ENCODE measurements at regions not wholly inside any gene's neighbourhood (a gene's known extent, or its start where the extent isn't known, plus 50 kb on each side); places are given as distances from the start of the nearest gene placed in this dataset.

DNA sequence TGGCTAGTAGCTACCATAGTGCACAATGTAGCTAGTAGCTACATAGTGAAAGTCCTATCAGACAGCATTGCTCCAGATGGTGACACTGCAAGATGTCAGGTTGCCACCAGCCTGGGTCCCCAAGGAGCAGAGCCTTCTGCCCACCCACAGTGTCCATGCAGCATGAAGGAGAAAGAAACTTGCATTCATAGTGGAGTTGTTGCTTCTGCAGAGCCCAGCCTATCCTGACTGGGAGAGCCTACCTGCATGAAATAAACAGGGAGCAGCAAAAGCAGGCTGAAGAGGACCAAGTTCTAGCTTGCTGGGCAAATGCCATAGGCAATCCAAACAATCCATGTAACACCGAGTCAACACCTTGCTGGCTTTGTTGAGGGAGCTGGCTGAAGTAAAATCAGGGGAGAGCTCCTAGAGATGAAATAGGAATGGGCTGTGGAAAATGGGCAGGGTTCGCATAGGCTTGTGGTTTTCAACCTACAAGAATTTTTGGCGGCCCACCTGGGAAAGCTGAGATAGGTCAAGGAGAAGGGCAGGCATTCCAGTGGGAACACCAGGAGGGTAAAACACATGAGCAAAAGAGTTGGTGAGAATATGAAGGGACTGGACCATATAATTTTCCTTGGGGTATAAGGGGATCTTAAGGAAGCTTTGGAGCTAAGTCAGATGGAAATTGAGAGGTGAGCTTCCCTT is 195.8 kb downstream of the CYP26B1 start:
- no peak for DNase-seq

DNA sequence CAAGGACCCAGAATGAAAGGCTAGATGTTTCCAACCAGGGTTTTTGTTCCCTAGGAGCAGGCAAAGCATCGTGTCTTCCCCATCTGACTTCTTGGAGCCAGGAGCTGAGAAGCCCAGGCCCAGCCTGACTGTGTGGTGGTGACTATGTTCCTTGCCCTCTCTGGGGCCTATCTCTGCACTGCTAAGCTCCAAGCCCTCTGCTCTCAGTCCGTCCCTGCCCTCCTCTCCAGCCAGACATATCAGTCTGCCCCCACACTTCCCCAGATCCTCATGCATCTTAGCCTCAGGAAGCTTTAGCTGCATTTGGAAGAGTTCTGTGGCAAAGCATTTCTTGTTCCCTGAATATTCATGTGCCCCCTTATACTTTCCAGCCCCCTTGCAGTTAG is 196.6 kb downstream of the CYP26B1 start:
- DNase-seq = no peak

DNA sequence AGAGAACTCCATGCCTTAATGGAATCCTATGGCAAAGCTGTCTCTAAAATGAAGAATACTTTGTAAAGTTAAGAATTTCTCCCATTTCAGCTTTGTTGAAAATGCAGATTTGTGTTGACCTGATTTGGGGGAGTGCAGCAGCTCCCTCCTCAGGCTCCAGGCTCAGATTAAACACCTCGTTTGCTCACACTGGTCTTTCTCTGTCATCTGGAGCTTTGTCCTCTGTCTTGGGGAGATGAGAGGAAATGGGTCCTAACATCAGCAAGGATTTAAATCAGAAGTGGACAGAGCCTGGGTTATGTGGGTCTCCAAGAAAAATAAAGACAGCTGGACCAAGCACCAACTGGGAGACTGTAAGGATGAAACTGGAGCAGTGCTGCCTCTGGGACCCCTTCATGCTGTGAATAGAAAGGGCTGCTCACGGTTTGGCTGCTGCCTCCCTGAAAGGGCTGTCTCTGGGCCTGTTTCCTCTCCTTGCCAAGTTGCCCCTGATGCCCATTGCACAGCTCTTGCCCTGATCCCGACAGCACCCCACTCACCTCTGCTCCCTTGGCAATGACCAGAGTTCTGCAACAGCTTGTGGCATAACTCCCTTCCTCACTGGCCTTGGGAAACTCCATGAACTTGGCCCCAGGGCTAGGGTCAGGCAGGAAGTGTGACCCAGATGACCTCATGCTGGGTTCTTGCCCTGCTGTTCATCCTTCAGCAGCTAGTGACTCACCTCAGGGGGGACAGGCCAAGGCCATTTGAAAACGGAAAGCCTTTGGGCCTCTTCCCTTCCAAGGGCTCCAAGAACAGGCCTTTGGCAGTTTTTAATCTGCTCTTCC is 197.2 kb downstream of the CYP26B1 start:
- no peak for DNase-seq

DNA sequence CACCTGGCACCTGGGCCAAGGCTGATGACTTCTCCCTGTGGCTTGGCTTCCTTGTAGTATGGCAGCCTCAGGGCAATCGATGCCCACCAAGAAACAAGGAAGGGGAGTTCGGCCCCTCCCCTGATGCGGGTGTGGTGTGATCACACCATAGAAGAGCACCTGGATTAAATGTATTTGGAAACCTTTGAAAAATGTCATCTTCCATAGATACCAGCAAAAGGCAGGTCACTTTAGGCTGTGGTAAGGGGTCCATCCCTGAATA is 198.2 kb downstream of the CYP26B1 start:
- DNase-seq = no peak

DNA sequence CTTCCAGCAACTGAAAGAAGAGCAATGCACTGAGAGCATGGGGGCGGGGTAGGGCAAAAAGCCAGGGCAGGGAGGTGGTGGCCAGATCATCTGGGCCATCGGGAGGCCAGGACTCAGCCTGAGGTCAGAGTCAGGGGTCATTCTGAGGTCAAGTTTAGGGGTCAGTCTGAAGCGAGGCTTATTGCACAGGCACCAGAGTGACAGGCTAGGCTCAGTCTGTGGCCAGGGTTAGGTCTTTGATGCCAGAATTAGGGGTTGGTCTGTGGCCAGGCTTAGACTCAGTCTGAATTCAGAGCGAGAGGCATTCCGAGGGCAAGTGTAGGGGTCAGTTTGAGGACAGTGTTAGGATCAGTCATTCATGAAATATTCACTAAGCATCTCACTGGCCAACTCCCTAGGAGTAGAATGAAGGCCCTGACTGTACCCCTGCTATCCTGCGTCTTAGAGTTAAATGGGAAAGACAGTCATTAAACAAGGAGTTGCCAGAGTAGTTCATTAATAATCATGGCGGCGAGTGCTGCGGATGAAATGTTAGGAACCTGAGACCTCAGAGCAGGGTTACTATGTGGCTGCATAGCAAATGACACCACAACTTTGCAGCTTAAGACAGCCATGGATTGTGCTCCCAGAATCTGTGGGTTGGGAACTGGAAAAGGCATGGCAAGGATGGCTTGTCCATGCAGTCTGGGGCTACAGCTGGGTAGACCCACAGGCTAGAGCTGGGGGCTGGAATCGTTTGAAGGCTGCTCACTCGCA is 198.7 kb downstream of the CYP26B1 start:
- DNase-seq = no peak

DNA sequence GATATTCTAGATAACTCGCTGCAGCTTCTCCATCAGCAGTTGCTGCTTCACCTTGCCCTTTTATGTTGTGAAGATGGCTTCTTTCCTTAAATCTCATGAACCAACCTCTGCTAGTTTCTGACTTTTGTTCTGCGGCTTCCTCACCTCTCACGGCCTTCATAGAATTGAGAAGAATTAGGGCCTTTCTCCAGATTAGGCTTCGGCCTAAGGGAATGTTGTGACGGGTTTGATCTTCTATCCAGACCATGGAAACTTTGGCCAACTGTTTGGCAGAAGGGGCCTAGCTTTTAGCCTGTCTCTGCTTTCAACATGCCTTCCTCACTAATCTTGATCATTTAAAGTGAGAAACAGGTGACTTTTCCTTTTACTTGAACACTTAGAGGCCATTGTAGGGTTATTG is 199.9 kb downstream of the CYP26B1 start:
- DNase-seq = no peak

DNA sequence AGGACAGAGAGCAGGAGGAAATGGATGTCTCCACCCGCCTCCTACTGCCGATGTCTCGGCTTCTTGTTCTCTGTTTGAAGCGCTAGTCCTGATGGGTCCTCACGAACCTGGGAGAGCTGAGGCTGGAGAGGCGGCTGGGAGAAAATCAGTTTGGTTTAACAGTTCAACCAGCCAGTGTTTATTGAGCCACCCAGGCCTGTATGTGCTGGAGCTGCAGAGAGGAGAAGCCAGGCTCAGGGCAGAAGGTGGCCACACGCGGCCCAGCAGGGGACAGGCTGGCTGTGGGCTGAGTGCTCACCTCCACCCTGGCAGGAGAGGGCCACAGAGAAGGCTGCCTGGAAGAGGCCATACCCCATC is 202.1 kb downstream of the CYP26B1 start:
- no peak for DNase-seq

DNA sequence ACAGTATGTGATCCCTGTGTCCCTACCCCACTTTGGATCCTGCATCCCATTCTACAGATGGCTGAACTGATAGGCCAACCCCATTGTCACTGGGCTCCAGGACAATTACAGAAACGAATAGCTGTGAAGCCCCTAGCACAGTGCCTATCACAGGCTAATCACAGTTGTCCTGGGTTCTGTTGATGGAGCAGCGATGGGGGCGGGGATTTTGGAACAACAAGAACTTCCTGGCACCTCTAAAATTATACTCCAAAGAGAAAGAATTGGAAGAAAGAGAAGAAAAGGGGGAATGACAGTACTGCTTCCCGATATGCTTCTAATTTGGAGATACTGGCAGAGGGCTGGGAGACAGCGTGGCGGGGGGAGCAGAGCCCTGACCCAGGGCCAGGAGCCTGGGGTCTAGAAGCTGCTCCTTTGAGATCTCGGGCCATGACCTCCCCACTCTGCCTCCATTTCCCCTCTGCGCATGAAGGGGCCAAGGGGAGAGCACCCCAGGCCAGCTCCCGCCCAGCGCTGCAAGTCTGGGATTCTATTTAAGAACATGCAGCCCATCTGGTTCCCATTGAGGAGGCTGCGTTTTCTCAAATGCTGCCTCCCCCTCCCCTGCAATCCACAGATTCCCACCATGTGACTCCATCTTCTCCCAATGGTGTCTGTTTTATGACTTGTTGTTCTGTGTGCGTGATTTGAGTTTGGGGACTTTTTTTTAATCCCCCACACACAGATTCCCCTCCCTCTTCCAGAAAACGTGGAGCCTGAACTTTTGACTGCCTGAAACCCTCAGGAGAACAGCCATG is 202.7 kb downstream of the CYP26B1 start:
- no peak for DNase-seq

DNA sequence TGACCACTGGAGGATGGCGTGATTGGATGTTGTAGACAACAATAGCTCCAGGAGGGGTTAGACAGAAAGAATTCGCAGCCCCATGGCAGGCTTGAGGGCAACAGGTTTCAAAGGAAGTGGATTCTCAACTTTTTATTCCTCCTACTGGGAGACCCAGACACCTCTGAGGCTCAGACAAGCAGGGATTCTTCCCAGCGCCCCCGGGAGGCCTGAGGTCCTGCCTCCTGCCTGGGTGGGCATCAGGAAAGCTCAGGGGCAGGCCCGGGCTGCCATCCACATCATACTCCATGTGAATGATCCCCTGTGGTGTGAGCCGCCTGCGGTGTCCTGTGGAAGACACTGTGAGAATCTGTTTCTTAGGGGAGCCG is 203.5 kb downstream of the CYP26B1 start:
- no peak for DNase-seq

DNA sequence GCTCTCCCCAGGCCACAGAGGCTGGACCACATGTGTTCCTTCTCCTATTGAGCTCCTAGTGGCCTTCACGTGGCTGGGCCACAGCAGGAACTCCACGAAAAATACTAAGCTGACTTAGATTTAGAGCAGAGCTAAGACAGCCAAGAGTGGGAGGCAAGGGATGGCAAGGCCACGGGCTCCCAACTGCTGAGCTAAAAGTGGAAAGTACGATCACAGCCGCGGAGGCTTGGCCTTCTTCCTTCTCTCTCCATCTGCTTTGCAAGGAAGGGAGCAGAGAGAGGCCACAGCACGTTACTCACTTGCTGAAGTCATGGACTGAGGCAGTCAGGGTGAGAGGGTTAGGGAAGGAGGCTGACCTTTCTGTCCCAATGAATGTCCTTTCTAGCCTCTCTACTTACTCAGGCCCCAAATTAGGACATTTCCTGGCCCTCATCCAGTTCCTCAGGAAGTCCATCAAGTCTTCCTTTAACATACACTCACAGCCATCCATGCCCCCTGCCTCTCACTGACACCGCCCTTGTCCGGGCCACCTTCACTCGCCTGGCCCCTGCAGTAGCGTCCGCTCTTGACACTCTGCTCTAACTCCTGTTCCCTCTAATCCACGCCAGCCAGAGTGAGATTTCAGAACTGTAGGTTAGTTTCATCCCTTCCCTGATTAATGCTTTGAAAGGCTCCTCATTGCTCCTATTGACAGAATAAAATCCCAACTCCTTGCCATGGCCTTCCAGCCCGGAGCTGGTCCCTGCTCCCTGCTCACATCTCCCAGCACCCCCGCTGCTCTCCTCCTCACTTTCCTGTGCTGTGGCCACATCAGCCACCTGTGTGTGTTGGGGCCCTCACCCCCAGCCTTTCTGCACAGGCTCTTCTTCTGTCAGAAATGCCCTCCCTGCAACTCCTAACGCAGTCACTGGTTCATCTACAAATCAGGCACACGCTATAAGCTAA is 204.2 kb downstream of the CYP26B1 start:
- no peak for DNase-seq

DNA sequence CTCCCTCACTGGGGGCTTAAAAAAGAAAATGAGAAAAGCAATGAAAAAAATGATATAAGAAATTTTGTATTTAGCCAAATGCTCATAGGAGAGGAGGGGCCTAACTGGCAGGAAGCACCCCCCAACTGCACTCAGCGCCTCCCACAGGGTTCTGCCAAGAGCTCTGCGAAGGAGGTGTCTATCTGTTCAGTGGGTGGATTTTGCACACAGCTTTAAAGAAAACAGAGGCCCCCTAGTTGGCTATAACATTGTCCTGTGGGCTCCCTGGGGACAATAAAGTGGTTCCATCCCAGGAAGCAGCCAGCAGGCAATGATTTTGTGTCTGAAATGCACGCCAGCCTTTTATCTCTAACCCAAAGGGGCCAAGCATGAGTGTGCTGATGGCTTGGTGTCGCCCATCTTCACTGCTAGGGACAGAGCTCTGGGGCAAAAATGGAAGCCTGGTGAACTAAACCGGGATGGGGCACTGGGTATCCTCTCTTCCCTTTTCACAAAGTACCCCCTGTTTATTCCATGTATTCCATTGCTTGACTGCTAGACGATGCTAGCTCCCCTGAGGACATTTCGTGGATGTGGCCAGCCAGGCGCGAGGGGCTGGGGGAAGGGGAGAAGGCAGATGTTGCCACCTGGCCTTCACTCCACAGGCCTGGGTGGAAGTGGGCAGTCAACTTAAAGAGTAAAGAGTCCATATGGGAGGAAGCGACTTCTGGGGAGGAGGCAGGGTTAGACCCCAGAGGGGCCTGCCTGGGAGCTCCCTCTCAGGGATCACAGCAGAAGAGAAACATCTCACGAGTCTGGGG is 205.7 kb downstream of the CYP26B1 start:
- DNase-seq = no peak

DNA sequence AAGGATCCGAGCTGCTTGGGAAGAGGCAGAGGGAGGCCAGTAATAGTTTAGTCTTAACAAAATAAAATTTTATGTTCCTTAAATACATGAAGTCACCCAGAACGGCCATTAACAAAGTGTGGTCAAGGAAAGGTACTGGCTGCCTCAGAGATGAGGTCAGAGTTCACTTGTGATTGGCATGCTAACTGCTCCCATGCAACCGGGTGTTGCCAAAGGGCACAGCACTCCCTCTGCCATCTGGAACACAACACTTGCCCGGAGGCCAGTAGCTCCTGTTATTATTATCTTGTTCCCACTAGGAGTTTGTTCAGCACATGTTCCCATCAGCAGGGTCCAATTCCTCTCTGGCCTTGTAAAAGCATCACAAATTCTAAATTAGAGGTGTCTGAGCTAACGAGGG is 207.0 kb downstream of the CYP26B1 start:
- DNase-seq = no peak

DNA sequence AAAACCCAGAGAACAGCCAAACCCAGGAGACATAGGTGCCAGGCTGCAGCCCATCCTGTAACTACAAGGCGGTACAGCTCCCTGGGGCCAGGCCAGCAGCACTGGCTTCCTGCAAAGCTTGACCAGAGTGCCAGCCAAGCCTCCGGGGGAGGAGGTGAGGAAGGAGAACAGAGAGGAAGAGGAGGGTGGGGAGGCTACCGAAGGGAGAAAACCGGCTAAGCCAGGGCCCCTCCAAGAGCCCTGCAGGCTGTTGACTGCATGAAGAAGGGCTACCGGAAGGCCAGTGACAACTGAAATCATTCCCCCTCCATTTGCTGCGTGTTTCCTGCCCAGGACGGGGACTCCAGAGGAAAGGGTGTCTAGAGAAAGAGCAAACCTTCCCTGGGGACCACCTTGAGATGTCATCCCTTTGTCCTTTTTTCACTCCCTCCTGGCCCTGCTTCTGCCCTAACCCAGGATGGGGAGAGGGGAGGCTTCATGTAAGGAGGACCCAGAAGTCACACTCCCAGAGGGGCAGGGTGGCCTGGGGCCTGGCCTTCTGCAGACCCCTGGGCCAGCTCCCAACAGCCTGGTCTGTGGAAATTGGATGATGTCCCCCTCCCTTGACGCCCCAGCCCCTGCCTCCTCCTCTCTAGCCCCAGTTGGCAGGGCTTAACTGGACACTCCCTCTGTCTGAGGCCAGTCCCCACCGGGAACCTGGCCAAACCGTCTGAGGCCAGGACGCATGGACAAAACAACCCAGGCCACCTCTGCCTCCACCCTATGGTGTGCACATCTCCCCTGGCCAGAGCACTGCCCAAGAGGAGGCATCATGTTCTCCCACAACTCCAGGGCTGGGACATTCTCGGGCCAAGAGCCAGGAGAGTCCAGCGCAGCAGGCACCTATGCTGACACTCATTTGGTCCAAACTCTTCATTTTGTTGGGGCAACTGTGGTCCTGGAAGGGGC is 207.8 kb downstream of the CYP26B1 start:
- no peak for DNase-seq

DNA sequence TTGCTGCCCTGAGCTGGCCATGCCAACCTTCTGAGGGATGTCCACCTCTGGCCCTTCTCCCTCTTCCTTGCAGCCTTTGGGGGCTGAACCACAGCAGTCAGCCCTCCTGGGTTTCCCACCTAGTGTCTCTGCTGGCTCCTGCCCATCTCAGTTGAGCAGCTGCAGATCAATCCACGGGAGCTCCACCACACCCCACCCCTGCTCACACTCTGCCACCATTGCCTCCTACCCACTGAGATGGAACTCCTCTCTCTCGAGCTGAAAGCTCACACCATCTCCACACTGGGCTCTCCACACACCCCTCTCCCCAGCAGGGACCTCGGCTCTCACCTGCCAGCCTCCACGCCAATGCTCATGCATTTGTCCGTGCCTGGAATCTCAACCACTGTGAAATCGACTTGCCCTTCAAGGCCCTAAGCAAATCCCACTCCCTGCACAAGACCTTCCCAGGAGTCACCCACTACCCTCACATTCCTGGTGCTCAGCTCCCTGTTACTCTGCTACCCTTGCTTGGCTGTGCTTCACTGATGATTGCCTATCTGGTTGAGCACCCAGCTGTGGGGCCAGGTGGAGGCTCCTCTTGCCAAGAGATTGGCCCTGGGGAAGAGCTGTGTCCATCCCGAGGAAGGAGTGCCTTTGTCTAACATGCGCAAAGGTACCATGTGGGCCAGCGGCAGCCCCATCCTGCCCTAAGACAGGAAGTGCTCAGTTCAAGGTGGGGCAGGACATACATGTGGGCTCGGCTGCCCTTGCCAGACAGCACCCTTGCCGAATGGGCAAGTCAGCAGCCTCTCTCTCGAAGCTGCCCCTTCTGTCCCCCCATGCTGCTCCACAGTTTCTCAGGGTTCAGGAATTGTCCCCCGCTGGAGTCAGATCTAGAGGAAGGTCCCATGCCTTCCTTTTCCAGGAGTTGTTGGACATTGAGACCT is 208.7 kb downstream of the CYP26B1 start:
- DNase-seq = no peak

DNA sequence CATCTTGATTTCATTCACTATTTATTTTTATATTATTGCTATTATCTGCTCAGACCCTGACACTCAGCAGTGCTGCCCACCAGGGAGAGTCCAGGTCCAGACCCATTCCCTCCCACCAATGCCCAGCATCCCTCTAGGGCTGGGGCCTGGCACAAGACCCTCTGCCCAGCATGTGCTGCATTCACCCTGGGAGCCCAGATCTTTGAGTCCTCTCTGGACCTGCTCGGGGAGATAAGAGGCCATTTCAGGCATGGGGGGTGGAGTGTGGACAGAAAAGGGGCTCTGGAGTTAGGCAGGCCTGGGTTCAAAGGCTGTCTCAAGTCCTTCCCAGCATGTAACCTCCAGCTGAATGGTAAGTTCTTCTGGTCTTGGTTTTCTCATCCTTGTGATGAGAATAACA is 209.6 kb downstream of the CYP26B1 start:
- no peak for DNase-seq

DNA sequence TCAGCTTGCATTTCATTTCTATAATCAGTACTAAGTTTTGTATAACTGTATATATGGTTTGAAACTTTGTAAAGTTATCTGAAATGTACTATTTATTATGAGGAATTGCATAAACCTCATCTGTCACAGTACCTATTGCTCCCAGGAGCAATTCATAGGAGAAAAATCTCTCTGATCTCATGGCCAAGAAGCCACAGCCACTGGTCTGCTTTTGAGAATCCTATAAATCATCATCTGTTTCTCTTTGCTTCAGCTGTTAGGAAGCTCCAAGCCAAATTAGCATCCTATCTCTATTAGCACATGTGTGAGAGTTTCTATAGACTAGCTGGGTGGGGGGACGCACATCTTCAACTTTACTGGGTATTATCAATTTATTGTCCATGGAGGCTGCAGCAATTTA is 210.3 kb downstream of the CYP26B1 start:
- no peak for DNase-seq

DNA sequence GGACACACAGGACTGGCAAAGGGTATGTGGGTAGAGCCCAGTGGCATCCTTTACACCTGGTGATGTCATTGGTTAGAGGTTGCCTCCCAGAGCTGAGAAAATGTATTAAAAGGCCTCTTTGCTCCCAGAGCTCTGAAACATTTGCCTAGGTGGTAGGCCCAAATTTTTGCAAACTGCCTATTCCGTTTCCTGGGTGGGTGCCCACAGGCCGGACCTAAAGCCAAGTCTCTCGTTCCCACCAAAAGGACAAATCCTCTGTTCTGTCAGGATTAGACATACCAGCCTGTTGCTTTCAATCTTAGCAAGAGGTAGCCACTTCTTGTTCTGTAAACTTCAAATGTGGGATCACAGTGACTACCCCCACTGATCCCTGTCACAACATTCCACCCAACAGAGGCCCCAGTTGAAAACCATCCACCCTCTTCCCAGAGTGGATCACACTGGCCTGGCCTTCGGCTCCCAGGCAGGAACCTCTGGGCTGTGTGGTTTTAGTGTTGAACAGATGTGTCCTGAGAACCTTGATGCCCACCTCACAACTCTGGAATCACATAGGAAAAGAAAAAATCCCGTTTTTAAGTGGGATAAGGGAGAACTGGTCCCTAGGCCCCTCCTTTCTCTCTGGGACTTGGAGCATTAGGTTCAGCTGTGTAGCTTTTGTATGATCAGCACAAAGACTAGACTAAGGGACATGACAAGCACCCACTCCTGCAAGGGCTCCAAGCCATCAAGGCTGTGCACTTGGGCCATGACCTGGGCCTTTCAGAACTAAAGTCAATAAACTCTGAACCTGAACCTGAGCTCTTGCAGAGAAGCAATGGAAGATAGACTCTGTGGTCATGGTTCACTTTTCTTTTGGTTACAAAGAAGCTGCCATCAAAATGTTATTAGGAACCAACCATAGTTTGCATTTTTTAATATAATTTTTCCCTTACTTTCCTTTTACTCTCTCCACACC is 211.3 kb downstream of the CYP26B1 start:
- no peak for DNase-seq

All from NCI-H2227 treated with DMSO at 0.1 percent for 48 hours (cell line).